SKM-1 (cell line): ENCODE measurements at regions not wholly inside any gene's neighbourhood (a gene's known extent, or its start where the extent isn't known, plus 50 kb on each side); places are given as distances from the start of the nearest gene placed in this dataset.

Source experiments
- DNase-seq: peaks from one replicate; lab custom pipeline; 2025; ENCODE audit not compliant: unreplicated experiment; lab: John Stamatoyannopoulos, UW

GRCh38 chr9:29717631-29718030 is 2144.3 kb upstream of the C9orf72 start:
- no peak for DNase-seq

- DNase-seq = no peak
Measured at GRCh38 chr9:29730163-29730562, 2156.9 kb upstream of the C9orf72 start.

GRCh38 chr9:29740518-29740917 is 2167.2 kb upstream of the C9orf72 start:
- DNase-seq = no peak

GRCh38 chr9:29741169-29741568 is 2167.9 kb upstream of the C9orf72 start:
- no peak for DNase-seq

- no peak for DNase-seq
Measured at GRCh38 chr9:29750062-29750461, 2176.8 kb upstream of the C9orf72 start.

GRCh38 chr9:29751226-29751625 is 2177.9 kb upstream of the C9orf72 start:
- DNase-seq = no peak

GRCh38 chr9:29753638-29754037 is 2180.4 kb upstream of the C9orf72 start:
- no peak for DNase-seq

- DNase-seq = no peak
Measured at GRCh38 chr9:29769019-29769418, 2195.7 kb upstream of the C9orf72 start.

- DNase-seq = no peak
Measured at GRCh38 chr9:29773676-29774075, 2200.4 kb upstream of the C9orf72 start.

GRCh38 chr9:29775491-29775890 is 2202.2 kb upstream of the C9orf72 start:
- DNase-seq = no peak

GRCh38 chr9:29778281-29778849 is 2205.1 kb upstream of the C9orf72 start:
- DNase-seq = no peak

GRCh38 chr9:29793970-29794369 is 2220.7 kb upstream of the C9orf72 start:
- DNase-seq = no peak

GRCh38 chr9:29796291-29796952 is 2223.1 kb upstream of the C9orf72 start:
- DNase-seq = no peak

GRCh38 chr9:29798599-29798998 is 2225.3 kb upstream of the C9orf72 start:
- DNase-seq = no peak

GRCh38 chr9:29799227-29799626 is 2225.9 kb upstream of the C9orf72 start:
- no peak for DNase-seq

GRCh38 chr9:29800821-29801220 is 2227.5 kb upstream of the C9orf72 start:
- DNase-seq = no peak

- DNase-seq = no peak
Measured at GRCh38 chr9:29802454-29802853, 2229.2 kb upstream of the C9orf72 start.

- no peak for DNase-seq
Measured at GRCh38 chr9:29806937-29807618, 2233.8 kb upstream of the C9orf72 start.

- no peak for DNase-seq
Measured at GRCh38 chr9:29816954-29817703, 2243.8 kb upstream of the C9orf72 start.

GRCh38 chr9:29822458-29822857 is 2249.2 kb upstream of the C9orf72 start:
- no peak for DNase-seq

- DNase-seq = no peak
Measured at GRCh38 chr9:29826421-29826820, 2253.1 kb upstream of the C9orf72 start.

GRCh38 chr9:29830821-29831220 is 2257.5 kb upstream of the C9orf72 start:
- DNase-seq = no peak
